ENCODE measurements at regions not wholly inside any gene's neighbourhood (a gene's known extent, or its start where the extent isn't known, plus 50 kb on each side); places are given as distances from the start of the nearest gene placed in this dataset.

DNA sequence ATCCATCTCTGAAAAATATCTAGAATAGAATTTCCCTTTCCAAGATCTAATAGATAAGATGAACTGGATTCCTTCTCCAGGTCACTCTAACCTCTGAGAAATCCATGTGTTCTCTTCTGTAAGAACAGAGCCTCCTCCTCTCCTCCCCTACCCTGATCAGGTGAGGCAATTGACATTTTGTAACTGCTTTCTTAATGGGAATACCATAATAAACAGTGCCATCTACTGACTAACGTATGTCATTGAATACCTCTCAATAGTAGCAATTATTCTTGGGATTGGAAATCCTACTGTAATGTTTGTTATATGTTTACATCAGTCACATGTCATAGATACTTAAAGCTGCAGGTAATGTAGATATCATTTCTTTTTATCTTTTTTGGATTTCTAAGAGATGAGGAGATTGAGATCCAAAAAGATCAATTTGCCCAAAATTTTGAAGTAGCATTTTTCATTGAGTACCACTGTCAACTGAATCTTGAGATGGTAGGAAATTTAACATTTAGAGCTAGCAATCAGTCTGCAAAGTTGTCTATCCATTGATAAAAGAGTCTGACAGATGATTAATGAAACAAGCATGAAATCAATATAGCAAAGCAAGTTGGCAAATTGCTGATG is 365.8 kb upstream of the HSF2 start:
- no peak overlapping the region for H3K27ac Mint-ChIP-seq (ENCODE audit: unreplicated experiment)
- TF ChIP-seq, protein P1, sequence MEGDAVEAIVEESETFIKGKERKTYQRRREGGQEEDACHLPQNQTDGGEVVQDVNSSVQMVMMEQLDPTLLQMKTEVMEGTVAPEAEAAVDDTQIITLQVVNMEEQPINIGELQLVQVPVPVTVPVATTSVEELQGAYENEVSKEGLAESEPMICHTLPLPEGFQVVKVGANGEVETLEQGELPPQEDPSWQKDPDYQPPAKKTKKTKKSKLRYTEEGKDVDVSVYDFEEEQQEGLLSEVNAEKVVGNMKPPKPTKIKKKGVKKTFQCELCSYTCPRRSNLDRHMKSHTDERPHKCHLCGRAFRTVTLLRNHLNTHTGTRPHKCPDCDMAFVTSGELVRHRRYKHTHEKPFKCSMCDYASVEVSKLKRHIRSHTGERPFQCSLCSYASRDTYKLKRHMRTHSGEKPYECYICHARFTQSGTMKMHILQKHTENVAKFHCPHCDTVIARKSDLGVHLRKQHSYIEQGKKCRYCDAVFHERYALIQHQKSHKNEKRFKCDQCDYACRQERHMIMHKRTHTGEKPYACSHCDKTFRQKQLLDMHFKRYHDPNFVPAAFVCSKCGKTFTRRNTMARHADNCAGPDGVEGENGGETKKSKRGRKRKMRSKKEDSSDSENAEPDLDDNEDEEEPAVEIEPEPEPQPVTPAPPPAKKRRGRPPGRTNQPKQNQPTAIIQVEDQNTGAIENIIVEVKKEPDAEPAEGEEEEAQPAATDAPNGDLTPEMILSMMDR (IDR thresholded peaks at IDR 0.05; ENCODE audit: unreplicated experiment), result peak; percentile 72
- H3K9me3 Mint-ChIP-seq (ENCODE audit: unreplicated experiment), result no peaks in the 10 kb centered on the region
- H3K36me3 Mint-ChIP-seq (ENCODE audit: low read depth, unreplicated experiment), result no peaks in the 10 kb centered on the region
- no peak for DNase-seq (ENCODE audit: low spot score)
- no peak overlapping the region for H3K4me3 Mint-ChIP-seq (ENCODE audit: unreplicated experiment)
- no peaks in the 10 kb centered on the region for H3K27me3 Mint-ChIP-seq (ENCODE audit: unreplicated experiment)
- no peaks in the 10 kb centered on the region for H3K4me1 Mint-ChIP-seq (ENCODE audit: unreplicated experiment)

DNA sequence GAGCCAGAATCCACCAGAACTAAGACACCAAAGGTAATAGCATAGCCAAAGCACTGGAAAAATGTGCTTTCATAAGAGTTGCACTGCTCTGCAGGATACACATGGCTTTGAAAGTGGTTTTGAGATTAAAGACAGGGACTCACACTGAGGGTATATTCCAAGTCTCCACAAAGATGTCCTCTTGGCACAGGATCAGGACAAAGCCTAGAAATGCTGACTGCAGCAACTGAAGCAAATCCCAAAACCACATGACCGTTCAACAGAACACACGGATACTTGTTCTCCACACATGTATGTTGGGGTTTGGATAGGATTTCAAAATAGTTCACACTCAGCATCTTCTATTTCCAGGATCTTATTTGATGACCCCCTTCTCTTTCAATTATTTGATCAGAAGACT is 364.3 kb upstream of the HSF2 start:
- Mint-ChIP-seq H3K4me1 (ENCODE audit: unreplicated experiment) (no peaks in the 10 kb centered on the region), H3K27me3 (ENCODE audit: unreplicated experiment) (no peaks in the 10 kb centered on the region), H3K27ac (ENCODE audit: unreplicated experiment) (no peak overlapping the region), H3K36me3 (ENCODE audit: low read depth, unreplicated experiment) (no peaks in the 10 kb centered on the region), H3K9me3 (ENCODE audit: unreplicated experiment) (no peaks in the 10 kb centered on the region), H3K4me3 (ENCODE audit: unreplicated experiment) (no peak overlapping the region)
- TF ChIP-seq, protein P1 (IDR thresholded peaks at IDR 0.05; ENCODE audit: unreplicated experiment), result no peak
- DNase-seq (ENCODE audit: low spot score), result no peak

DNA sequence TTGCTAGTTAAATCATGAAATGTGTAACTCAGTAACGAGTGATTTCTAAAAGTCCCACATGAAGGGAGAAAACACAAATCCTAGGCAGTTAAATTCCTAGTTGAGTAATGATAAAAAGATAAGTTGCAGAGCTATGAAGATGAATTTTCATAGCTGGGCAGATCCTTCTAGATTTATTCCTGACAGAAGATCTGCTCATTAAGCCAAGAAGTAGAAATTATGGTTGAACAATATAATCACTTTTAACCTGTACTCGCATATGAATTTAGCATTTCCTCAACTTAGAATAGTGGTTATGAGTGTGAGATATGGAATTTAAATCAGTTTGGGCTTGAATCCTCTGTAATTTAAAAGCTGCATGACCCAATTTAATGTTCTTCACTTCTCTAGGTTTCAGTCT is 359.2 kb upstream of the HSF2 start:
- Mint-ChIP-seq H3K36me3 (ENCODE audit: low read depth, unreplicated experiment) (no peaks in the 10 kb centered on the region), H3K4me1 (ENCODE audit: unreplicated experiment) (no peaks in the 10 kb centered on the region), H3K9me3 (ENCODE audit: unreplicated experiment) (no peaks in the 10 kb centered on the region), H3K4me3 (ENCODE audit: unreplicated experiment) (no peak overlapping the region), H3K27me3 (ENCODE audit: unreplicated experiment) (peaks cover 2% of the 10 kb centered on the region), H3K27ac (ENCODE audit: unreplicated experiment) (no peak overlapping the region)
- TF ChIP-seq, protein P1 (IDR thresholded peaks at IDR 0.05; ENCODE audit: unreplicated experiment), result no peak
- no peak for DNase-seq (ENCODE audit: low spot score)

DNA sequence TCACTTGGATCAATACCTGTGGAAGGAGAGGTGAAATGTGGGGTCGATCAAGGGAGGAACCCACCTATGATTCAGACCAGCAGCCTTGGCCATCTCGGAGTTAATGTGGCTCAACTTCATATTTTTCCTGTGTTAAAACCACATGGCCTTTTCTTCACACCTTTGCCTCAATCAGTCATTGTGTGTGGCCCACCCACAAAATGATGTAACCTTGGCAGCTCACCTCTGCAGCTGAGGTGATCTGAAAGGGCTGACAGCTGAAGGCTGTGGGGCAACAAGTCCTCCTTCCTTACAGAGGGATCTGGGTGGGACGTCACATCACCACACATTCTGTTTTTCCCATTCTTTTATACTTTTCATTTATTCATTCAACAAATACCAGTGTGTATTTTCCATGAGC is 357.1 kb upstream of the HSF2 start:
- no peak overlapping the region for H3K27ac Mint-ChIP-seq (ENCODE audit: unreplicated experiment)
- no peaks in the 10 kb centered on the region for H3K36me3 Mint-ChIP-seq (ENCODE audit: low read depth, unreplicated experiment)
- H3K27me3 Mint-ChIP-seq (ENCODE audit: unreplicated experiment), result peaks cover 2% of the 10 kb centered on the region
- no peak for DNase-seq (ENCODE audit: low spot score)
- no peaks in the 10 kb centered on the region for H3K4me1 Mint-ChIP-seq (ENCODE audit: unreplicated experiment)
- H3K4me3 Mint-ChIP-seq (ENCODE audit: unreplicated experiment), result no peak overlapping the region
- H3K9me3 Mint-ChIP-seq (ENCODE audit: unreplicated experiment), result no peaks in the 10 kb centered on the region
- TF ChIP-seq, protein P1 (IDR thresholded peaks at IDR 0.05; ENCODE audit: unreplicated experiment), result no peak

DNA sequence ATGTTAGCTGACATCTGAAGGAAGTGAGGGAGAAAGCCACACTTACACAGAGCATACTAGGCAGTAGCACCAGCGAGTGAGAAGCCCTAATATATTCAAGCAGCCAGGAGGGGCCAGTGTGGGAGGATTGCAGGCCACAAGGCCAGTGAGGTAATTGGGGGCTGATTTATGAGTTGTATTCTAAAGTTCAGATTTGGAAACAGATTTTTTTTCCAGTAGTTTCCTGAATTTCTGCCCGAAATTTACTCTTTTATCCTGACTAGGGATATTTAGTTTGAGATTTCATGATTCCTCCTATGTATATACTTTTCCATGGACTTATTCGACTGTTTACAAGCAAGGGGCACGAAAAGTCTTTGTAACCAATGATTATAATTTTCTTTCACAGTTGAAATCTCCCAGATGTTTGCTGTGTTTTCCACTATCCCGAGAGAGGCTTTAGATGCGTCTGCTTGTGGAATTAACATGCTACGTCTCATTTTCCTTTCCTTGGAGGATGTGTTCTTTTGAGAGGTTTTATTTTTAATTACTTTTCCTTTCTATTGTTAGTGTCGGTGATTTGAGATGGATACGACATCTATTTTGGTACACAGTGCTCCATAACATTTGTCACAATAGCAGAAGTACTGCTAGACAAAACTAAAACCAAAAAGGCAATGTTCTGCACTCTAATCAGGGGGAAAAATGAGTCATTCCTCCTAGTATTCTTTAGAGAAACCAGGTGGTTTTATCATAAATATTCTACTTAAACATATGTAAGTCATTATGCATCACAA is 356.3 kb upstream of the HSF2 start:
- Mint-ChIP-seq H3K9me3 (ENCODE audit: unreplicated experiment) (no peaks in the 10 kb centered on the region), H3K4me1 (ENCODE audit: unreplicated experiment) (no peaks in the 10 kb centered on the region), H3K27me3 (ENCODE audit: unreplicated experiment) (peaks cover 2% of the 10 kb centered on the region), H3K4me3 (ENCODE audit: unreplicated experiment) (no peak overlapping the region), H3K36me3 (ENCODE audit: low read depth, unreplicated experiment) (no peaks in the 10 kb centered on the region), H3K27ac (ENCODE audit: unreplicated experiment) (no peak overlapping the region)
- DNase-seq (ENCODE audit: low spot score), result no peak
- TF ChIP-seq, protein P1 (IDR thresholded peaks at IDR 0.05; ENCODE audit: unreplicated experiment), result no peak
